PC-9 (cell line): ENCODE measurements at regions not wholly inside any gene's neighbourhood (a gene's known extent, or its start where the extent isn't known, plus 50 kb on each side); places are given as distances from the start of the nearest gene placed in this dataset.

Experiments
- BruUV-seq: library from RNA; stranded (reverse); fragments of 400-500 nt; replicated peaks from 2 replicates; lab custom pipeline; 2021; lab: Mats Ljungman, UMichigan
- CTCF ChIA-PET: fragments of 300-600 bp; sonication (Branson Sonifier 250); formaldehyde crosslinking; loops from one replicate; lab custom pipeline; 2022; ENCODE audit warnings: antibody characterized with exemption; lab: Charles Lee
- POLR2A ChIA-PET: fragments of 300-600 bp; sonication (Branson Sonifier 250); formaldehyde crosslinking; loops from one replicate; lab custom pipeline; 2022; ENCODE audit warnings: antibody characterized with exemption; ENCODE audit not compliant: unreplicated experiment; lab: Charles Lee
- DNase-seq, 2 experiments: peaks; one replicate each; pipeline versions ENCODE4 v3.0.0 to v3.0.0-alpha.2; 2015 to 2022; ENCODE audit warnings: mixed read lengths in 1 of 2
- H2AFZ ChIP-seq: fragments of 200-600 bp; sonication (generic); 2 replicates; pipeline ENCODE4 v1.8.1; 2017; ENCODE audit warnings: antibody characterized with exemption
- H3F3A ChIP-seq: fragments of 200-600 bp; sonication (generic); 2 replicates; pipeline ENCODE4 v1.8.1; 2017; ENCODE audit warnings: antibody characterized with exemption, mild to moderate bottlenecking, low read depth; ENCODE audit not compliant: insufficient read depth
- H3K27ac ChIP-seq: fragments of 200-600 bp; sonication (generic); 2 replicates; pipeline ENCODE4 v1.6.1; 2016; ENCODE audit warnings: mixed run types
- H3K27me3 ChIP-seq: fragments of 200-600 bp; sonication (generic); 2 replicates; pipeline ENCODE4 v1.6.1; 2016; ENCODE audit warnings: low read depth, mixed run types; ENCODE audit not compliant: insufficient read depth
- H3K36me3 ChIP-seq: fragments of 200-600 bp; sonication (generic); 2 replicates; pipeline ENCODE4 v1.6.1; 2016; ENCODE audit warnings: low read depth, mixed run types
- H3K4me1 ChIP-seq: fragments of 200-600 bp; sonication (generic); replicated peaks from 2 replicates; pipeline ENCODE4 v1.6.1; 2016; ENCODE audit warnings: mixed run types; ENCODE audit not compliant: insufficient read depth
- H3K4me2 ChIP-seq: fragments of 200-600 bp; sonication (generic); 2 replicates; pipeline ENCODE4 v1.6.1; 2017; ENCODE audit warnings: mixed run types
- H3K4me3 ChIP-seq: fragments of 200-600 bp; sonication (generic); 2 replicates; pipeline ENCODE4 v1.6.1; 2016; ENCODE audit warnings: mixed run types
- H3K79me2 ChIP-seq: fragments of 200-600 bp; sonication (generic); 2 replicates; pipeline ENCODE4 v1.6.1; 2017; ENCODE audit warnings: low read depth, mixed run types
- H3K9me2 ChIP-seq: fragments of 200-600 bp; sonication (generic); 2 replicates; pipeline ENCODE4 v1.8.1; 2017; ENCODE audit warnings: mild to moderate bottlenecking; ENCODE audit not compliant: insufficient read depth
- H3K9me3 ChIP-seq: fragments of 200-600 bp; sonication (generic); 2 replicates; pipeline ENCODE4 v1.8.1; 2016; ENCODE audit warnings: low read depth; ENCODE audit not compliant: insufficient read depth
- H4K20me1 ChIP-seq: fragments of 200-600 bp; sonication (generic); 2 replicates; pipeline ENCODE4 v1.8.1; 2017; ENCODE audit not compliant: insufficient read depth
- CTCF ChIP-seq: fragments of 200-600 bp; sonication (generic); conservative IDR thresholded peaks from 2 replicates; pipeline ENCODE4 v1.6.1; 2017; ENCODE audit warnings: mixed run types, antibody characterized with exemption, mild to moderate bottlenecking, moderate library complexity
- EZH2 ChIP-seq: fragments of 200-600 bp; sonication (generic); IDR thresholded peaks from 2 replicates; pipeline ENCODE4 v1.8.0; 2017; ENCODE audit warnings: antibody characterized with exemption, low read depth
- intact Hi-C: fragments of 100-400 bp; cut with micrococcal nuclease; formaldehyde crosslinking; loops from one replicate; pipeline ENCODE4 v1.10.0; 2022; ENCODE audit not compliant: unreplicated experiment

GRCh38 chr11:93908689-93909088 is 58.3 kb upstream of the VSTM5 start:
- ChIA-PET POLR2A (interaction anchor here (0.6 kb wide), 1 partner anchor 40 kb away, joined by 9 read pairs; no protein-coding TSS in a partner anchor), CTCF (no interaction called here)
- no peak for TF ChIP-seq CTCF
- no peak for TF ChIP-seq EZH2
- no peaks in the 10 kb centered on the region for H3K79me2 ChIP-seq
- H3F3A ChIP-seq = no peaks in the 10 kb centered on the region
- no peaks in the 10 kb centered on the region for H3K9me2 ChIP-seq
- no peaks in the 10 kb centered on the region for H3K27me3 ChIP-seq
- peak; percentile 26 to 81 for DNase-seq
- no peaks in the 10 kb centered on the region for H3K9me3 ChIP-seq
- no peak overlapping the region for H3K27ac ChIP-seq
- no peak overlapping the region for H3K4me2 ChIP-seq
- no peak overlapping the region for H2AFZ ChIP-seq
- H3K4me3 ChIP-seq = no peak overlapping the region
- peaks cover 9% of the 10 kb centered on the region for H3K4me1 ChIP-seq
- H4K20me1 ChIP-seq = no peaks in the 10 kb centered on the region
- intact Hi-C loops = no loop called here
- no TSS peak for BruUV-seq
- H3K36me3 ChIP-seq = no peaks in the 10 kb centered on the region

DNA sequence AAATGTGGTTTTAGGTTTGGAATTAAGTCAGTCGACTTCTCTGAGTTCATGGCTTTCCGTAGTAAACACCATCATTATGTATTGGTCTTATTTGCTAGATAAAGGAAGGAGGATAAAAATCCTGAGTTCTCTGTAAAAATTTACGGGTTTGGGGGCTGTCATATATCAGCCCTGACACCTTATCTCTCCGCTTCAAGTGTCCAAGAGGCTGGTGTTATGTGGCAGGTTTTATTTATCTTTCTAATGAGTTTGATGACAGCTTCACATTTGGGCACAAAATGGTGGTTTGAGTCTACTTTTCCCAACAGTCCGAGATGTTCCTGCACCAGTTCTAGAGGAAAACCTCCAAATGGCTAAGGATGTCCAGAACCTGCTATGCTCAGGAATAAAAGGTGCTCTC is 67.3 kb upstream of the VSTM5 start:
- Histone ChIP-seq H3K27me3 (no peaks in the 10 kb centered on the region), H3K4me1 (no peaks in the 10 kb centered on the region), H3K9me3 (no peaks in the 10 kb centered on the region), H3K79me2 (no peaks in the 10 kb centered on the region), H3K4me2 (no peak overlapping the region), H3K27ac (no peak overlapping the region), H3K36me3 (no peaks in the 10 kb centered on the region), H3K9me2 (no peaks in the 10 kb centered on the region), H3F3A (no peaks in the 10 kb centered on the region), H3K4me3 (no peak overlapping the region), H2AFZ (no peak overlapping the region), H4K20me1 (no peaks in the 10 kb centered on the region)
- ChIA-PET POLR2A (no interaction called here), CTCF (no interaction called here)
- TF ChIP-seq CTCF (no peak), EZH2 (no peak)
- BruUV-seq = no TSS peak
- intact Hi-C loops = no loop called here
- no peak for DNase-seq

- no peak overlapping the region for H3K4me2 ChIP-seq
- H3K27me3 ChIP-seq = no peaks in the 10 kb centered on the region
- no peak overlapping the region for H2AFZ ChIP-seq
- peak; percentile 32 to 63 for DNase-seq
- H3K9me2 ChIP-seq = no peaks in the 10 kb centered on the region
- BruUV-seq = no TSS peak
- H3K36me3 ChIP-seq = no peaks in the 10 kb centered on the region
- H4K20me1 ChIP-seq = no peaks in the 10 kb centered on the region
- H3K4me3 ChIP-seq = no peak overlapping the region
- no peaks in the 10 kb centered on the region for H3K79me2 ChIP-seq
- CTCF ChIA-PET = interaction anchor here (1.2 kb wide), 1 partner anchor 27 kb away, joined by 6 read pairs; no protein-coding TSS in a partner anchor
- H3K4me1 ChIP-seq = no peaks in the 10 kb centered on the region
- intact Hi-C loops = loop anchor here (1.0 to 5.0 kb wide), 3 partner anchors 250 to 583 kb away; no protein-coding TSS in a partner anchor
- POLR2A ChIA-PET = no interaction called here
- H3K9me3 ChIP-seq = no peaks in the 10 kb centered on the region
- H3F3A ChIP-seq = no peaks in the 10 kb centered on the region
- TF ChIP-seq CTCF (peak; percentile 94), EZH2 (no peak)
- H3K27ac ChIP-seq = no peak overlapping the region
These were observed 71.5 kb upstream of the VSTM5 start for GRCh38 chr11:93921695-93922468.
